ENCODE measurements at regions not wholly inside any gene's neighbourhood (a gene's known extent, or its start where the extent isn't known, plus 50 kb on each side); places are given as distances from the start of the nearest gene placed in this dataset.

GRCh38 chr4:126748736-126749135 is 884.0 kb upstream of the INTU start:
- TF ChIP-seq CTCF (IDR thresholded peaks at IDR 0.05; ENCODE audit: extremely low read depth in 1 of 2, insufficient read depth in 1 of 2, low read depth in 1 of 2, low read length in 2 of 2): no peak
- no peak for TF ChIP-seq EZH2 (IDR thresholded peaks at IDR 0.05; ENCODE audit: borderline replicate concordance, low read depth, low read length, severe bottlenecking)
- no peak for TF ChIP-seq POLR2A (IDR thresholded peaks at IDR 0.05; ENCODE audit: low read depth, low read length)
- TF ChIP-seq MAX (IDR thresholded peaks at IDR 0.05; ENCODE audit: insufficient read depth, insufficient read length): no peak
- TF ChIP-seq JUN (IDR thresholded peaks at IDR 0.05; ENCODE audit: borderline replicate concordance, insufficient read depth, insufficient read length, low read depth): no peak
- TF ChIP-seq FOS (IDR thresholded peaks at IDR 0.05; ENCODE audit: borderline replicate concordance, insufficient read depth, low read length): no peak
- no peak for TF ChIP-seq POLR2AphosphoS5 (IDR thresholded peaks at IDR 0.05; ENCODE audit: insufficient read depth, low read depth, low read length)
- no peak for TF ChIP-seq GATA2 (IDR thresholded peaks at IDR 0.05; ENCODE audit: insufficient read depth, insufficient read length, low read depth, low read length)
- TF ChIP-seq MYC (IDR thresholded peaks at IDR 0.05; ENCODE audit: low read depth, low read length): no peak
- Histone ChIP-seq H4K20me1 (replicated peaks; ENCODE audit: control insufficient read depth, extremely low read depth, insufficient read depth, low read length) (no peaks in the 10 kb centered on the region), H3K9ac (replicated peaks; ENCODE audit: extremely low read depth, insufficient read depth, low read length) (no peak overlapping the region), H3K4me3 (replicated peaks in 1 of 3; ENCODE audit: insufficient read depth in 1 of 3, low read depth in 1 of 3, low read length in 3 of 3) (no peak overlapping the region), H3K9me1 (replicated peaks; ENCODE audit: control insufficient read depth, extremely low read depth, insufficient read depth, low read length) (no peaks in the 10 kb centered on the region), H3K4me2 (ENCODE audit: insufficient read depth, low read length) (no peak overlapping the region), H3K79me2 (ENCODE audit: control insufficient read depth, insufficient read depth, low read length) (no peaks in the 10 kb centered on the region), H3K27ac (ENCODE audit: insufficient read depth, low read depth, low read length) (no peak overlapping the region), H3K4me1 (ENCODE audit: control insufficient read depth, extremely low read depth, insufficient read depth, low read length) (no peaks in the 10 kb centered on the region), H2AFZ (ENCODE audit: low read depth, low read length) (no peak overlapping the region), H3K27me3 (ENCODE audit: control insufficient read depth in 2 of 2, insufficient read depth in 2 of 2, low read length in 2 of 2) (no peaks in the 10 kb centered on the region), H3K36me3 (ENCODE audit: control insufficient read depth in 2 of 2, extremely low read depth in 1 of 2, insufficient read depth in 2 of 2, low read length in 2 of 2) (no peaks in the 10 kb centered on the region), H3K9me3 (replicated peaks; ENCODE audit: control insufficient read depth, insufficient read depth, low read length) (no peaks in the 10 kb centered on the region)
- dilution Hi-C loops (cut with MboI; ENCODE audit: extremely low pct_ligation_motif_present, low sequenced_read_pairs) (no loop called here), intact Hi-C loops (cut with micrococcal nuclease) (no loop called here)
- no peak for DNase-seq (ENCODE audit: low read depth, low spot score)
- BruUV-seq (replicated peaks): no TSS peak
- FAIRE-seq: no peak
- CTCF ChIA-PET: no interaction called here
- POLR2A ChIA-PET: no interaction called here
